Body of pancreas (tissue), 4 donors: ENCODE measurements at regions not wholly inside any gene's neighbourhood (a gene's known extent, or its start where the extent isn't known, plus 50 kb on each side); places are given as distances from the start of the nearest gene placed in this dataset.

ENCODE experiments used
- POLR2A ChIP-seq, 3 donors: fragments of 450-650 bp; IDR thresholded peaks; one replicate each; pipeline ENCODE4 v1.6.1; 2016; ENCODE audit warnings: antibody characterized with exemption in 3 of 3, mild to moderate bottlenecking in 2 of 3
- TF ChIP-seq, protein P1 (sequence below), 7 experiments: fragments of 450-650 bp in 4 of 7; fragments of 200-600 bp in 3 of 7; sonication (generic) in 3 of 7; IDR thresholded peaks; one replicate each; pipeline ENCODE4 v1.5.1; 2016 to 2019; ENCODE audit warnings: antibody characterized with exemption in 7 of 7

- TF ChIP-seq, protein P1, sequence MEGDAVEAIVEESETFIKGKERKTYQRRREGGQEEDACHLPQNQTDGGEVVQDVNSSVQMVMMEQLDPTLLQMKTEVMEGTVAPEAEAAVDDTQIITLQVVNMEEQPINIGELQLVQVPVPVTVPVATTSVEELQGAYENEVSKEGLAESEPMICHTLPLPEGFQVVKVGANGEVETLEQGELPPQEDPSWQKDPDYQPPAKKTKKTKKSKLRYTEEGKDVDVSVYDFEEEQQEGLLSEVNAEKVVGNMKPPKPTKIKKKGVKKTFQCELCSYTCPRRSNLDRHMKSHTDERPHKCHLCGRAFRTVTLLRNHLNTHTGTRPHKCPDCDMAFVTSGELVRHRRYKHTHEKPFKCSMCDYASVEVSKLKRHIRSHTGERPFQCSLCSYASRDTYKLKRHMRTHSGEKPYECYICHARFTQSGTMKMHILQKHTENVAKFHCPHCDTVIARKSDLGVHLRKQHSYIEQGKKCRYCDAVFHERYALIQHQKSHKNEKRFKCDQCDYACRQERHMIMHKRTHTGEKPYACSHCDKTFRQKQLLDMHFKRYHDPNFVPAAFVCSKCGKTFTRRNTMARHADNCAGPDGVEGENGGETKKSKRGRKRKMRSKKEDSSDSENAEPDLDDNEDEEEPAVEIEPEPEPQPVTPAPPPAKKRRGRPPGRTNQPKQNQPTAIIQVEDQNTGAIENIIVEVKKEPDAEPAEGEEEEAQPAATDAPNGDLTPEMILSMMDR (IDR thresholded peaks at IDR 0.05) = no peak
- no peak for TF ChIP-seq POLR2A (IDR thresholded peaks at IDR 0.05)
These were observed 249.1 kb upstream of the POGK start for GRCh38 chr1:166590161-166590560.
